ENCODE measurements at regions not wholly inside any gene's neighbourhood (a gene's known extent, or its start where the extent isn't known, plus 50 kb on each side); places are given as distances from the start of the nearest gene placed in this dataset.

GRCh38 chr2:83959266-83959665 lies 499.8 kb downstream of the SUCLG1 start:
- H3K27me3 ChIP-seq (ENCODE audit: low read length), result no peaks in the 10 kb centered on the region
- no peak overlapping the region for H3K27ac ChIP-seq (ENCODE audit: low read depth, low read length)
- no peaks in the 10 kb centered on the region for H3K36me3 ChIP-seq (ENCODE audit: low read length)
- H3K4me2 ChIP-seq (ENCODE audit: low read depth, low read length, poor library complexity, severe bottlenecking), result no peak overlapping the region
- no peaks in the 10 kb centered on the region for H3K79me2 ChIP-seq (ENCODE audit: insufficient read depth, low read length)
- TF ChIP-seq, protein P1, sequence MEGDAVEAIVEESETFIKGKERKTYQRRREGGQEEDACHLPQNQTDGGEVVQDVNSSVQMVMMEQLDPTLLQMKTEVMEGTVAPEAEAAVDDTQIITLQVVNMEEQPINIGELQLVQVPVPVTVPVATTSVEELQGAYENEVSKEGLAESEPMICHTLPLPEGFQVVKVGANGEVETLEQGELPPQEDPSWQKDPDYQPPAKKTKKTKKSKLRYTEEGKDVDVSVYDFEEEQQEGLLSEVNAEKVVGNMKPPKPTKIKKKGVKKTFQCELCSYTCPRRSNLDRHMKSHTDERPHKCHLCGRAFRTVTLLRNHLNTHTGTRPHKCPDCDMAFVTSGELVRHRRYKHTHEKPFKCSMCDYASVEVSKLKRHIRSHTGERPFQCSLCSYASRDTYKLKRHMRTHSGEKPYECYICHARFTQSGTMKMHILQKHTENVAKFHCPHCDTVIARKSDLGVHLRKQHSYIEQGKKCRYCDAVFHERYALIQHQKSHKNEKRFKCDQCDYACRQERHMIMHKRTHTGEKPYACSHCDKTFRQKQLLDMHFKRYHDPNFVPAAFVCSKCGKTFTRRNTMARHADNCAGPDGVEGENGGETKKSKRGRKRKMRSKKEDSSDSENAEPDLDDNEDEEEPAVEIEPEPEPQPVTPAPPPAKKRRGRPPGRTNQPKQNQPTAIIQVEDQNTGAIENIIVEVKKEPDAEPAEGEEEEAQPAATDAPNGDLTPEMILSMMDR (IDR thresholded peaks at IDR 0.05; ENCODE audit: insufficient read depth, low read length, poor library complexity, severe bottlenecking), result no peak
- no peak for TF ChIP-seq EZH2phosphoT487 (conservative IDR thresholded peaks at IDR 0.05; ENCODE audit: low read length)
- H3F3A ChIP-seq (ENCODE audit: insufficient read depth), result no peaks in the 10 kb centered on the region
- H3K9me3 ChIP-seq (ENCODE audit: insufficient read depth, low read length), result no peaks in the 10 kb centered on the region
- no peaks in the 10 kb centered on the region for H4K20me1 ChIP-seq (ENCODE audit: low read depth, low read length)
- no peak overlapping the region for H2AFZ ChIP-seq (ENCODE audit: low read depth, low read length, severe bottlenecking)
- no peaks in the 10 kb centered on the region for H3K9me2 ChIP-seq (replicated peaks; ENCODE audit: insufficient read depth, low read length)
- H3K4me3 ChIP-seq (ENCODE audit: insufficient read depth, low read length, poor library complexity, severe bottlenecking), result no peak overlapping the region
- no peak overlapping the region for H3K9ac ChIP-seq (ENCODE audit: low read length)

GRCh38 chr2:83956991-83957390 lies 502.1 kb downstream of the SUCLG1 start:
- H3K9me2 ChIP-seq (replicated peaks; ENCODE audit: insufficient read depth, low read length), result no peaks in the 10 kb centered on the region
- H3K4me3 ChIP-seq (ENCODE audit: insufficient read depth, low read length, poor library complexity, severe bottlenecking), result no peak overlapping the region
- H3K4me2 ChIP-seq (ENCODE audit: low read depth, low read length, poor library complexity, severe bottlenecking), result no peak overlapping the region
- no peaks in the 10 kb centered on the region for H3K9me3 ChIP-seq (ENCODE audit: insufficient read depth, low read length)
- no peaks in the 10 kb centered on the region for H4K20me1 ChIP-seq (ENCODE audit: low read depth, low read length)
- no peak overlapping the region for H2AFZ ChIP-seq (ENCODE audit: low read depth, low read length, severe bottlenecking)
- H3K27ac ChIP-seq (ENCODE audit: low read depth, low read length), result no peak overlapping the region
- H3K9ac ChIP-seq (ENCODE audit: low read length), result no peak overlapping the region
- H3K27me3 ChIP-seq (ENCODE audit: low read length), result no peaks in the 10 kb centered on the region
- TF ChIP-seq EZH2phosphoT487 (conservative IDR thresholded peaks at IDR 0.05; ENCODE audit: low read length), result no peak
- TF ChIP-seq, protein P1 (IDR thresholded peaks at IDR 0.05; ENCODE audit: insufficient read depth, low read length, poor library complexity, severe bottlenecking), result no peak
- H3K36me3 ChIP-seq (ENCODE audit: low read length), result no peaks in the 10 kb centered on the region
- H3F3A ChIP-seq (ENCODE audit: insufficient read depth), result no peaks in the 10 kb centered on the region
- no peaks in the 10 kb centered on the region for H3K79me2 ChIP-seq (ENCODE audit: insufficient read depth, low read length)

DNA sequence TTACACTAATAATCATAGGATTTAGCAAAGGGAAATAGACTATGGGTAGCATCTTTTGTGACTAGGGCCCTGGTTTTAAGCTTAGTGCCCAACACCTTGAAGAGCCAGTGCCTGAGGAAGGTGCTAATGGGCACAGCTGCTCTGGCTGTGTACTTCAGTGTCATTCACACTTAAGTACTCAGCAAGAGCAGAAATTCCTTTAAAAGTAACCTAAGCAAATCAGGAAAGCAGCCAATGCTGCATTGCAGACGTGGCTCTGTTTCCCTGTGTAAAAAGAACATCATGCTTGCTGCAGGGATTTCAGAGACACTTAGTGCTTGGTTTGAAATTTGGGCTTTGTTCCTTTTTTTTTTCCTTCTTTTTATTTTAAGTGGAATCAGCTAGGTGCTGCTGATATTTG lies 505.4 kb downstream of the SUCLG1 start:
- no peaks in the 10 kb centered on the region for H4K20me1 ChIP-seq (ENCODE audit: low read depth, low read length)
- no peaks in the 10 kb centered on the region for H3F3A ChIP-seq (ENCODE audit: insufficient read depth)
- no peak overlapping the region for H3K4me3 ChIP-seq (ENCODE audit: insufficient read depth, low read length, poor library complexity, severe bottlenecking)
- no peak overlapping the region for H3K27ac ChIP-seq (ENCODE audit: low read depth, low read length)
- H3K36me3 ChIP-seq (ENCODE audit: low read length), result no peaks in the 10 kb centered on the region
- H3K79me2 ChIP-seq (ENCODE audit: insufficient read depth, low read length), result no peaks in the 10 kb centered on the region
- no peaks in the 10 kb centered on the region for H3K9me3 ChIP-seq (ENCODE audit: insufficient read depth, low read length)
- no peak overlapping the region for H3K4me2 ChIP-seq (ENCODE audit: low read depth, low read length, poor library complexity, severe bottlenecking)
- no peak overlapping the region for H3K9ac ChIP-seq (ENCODE audit: low read length)
- TF ChIP-seq, protein P1 (IDR thresholded peaks at IDR 0.05; ENCODE audit: insufficient read depth, low read length, poor library complexity, severe bottlenecking), result no peak
- TF ChIP-seq EZH2phosphoT487 (conservative IDR thresholded peaks at IDR 0.05; ENCODE audit: low read length), result no peak
- H2AFZ ChIP-seq (ENCODE audit: low read depth, low read length, severe bottlenecking), result no peak overlapping the region
- H3K27me3 ChIP-seq (ENCODE audit: low read length), result no peaks in the 10 kb centered on the region
- no peaks in the 10 kb centered on the region for H3K9me2 ChIP-seq (replicated peaks; ENCODE audit: insufficient read depth, low read length)

All from SU-DHL-6 (cell line).